BLaER1 (cell line): ENCODE measurements at regions not wholly inside any gene's neighbourhood (a gene's known extent, or its start where the extent isn't known, plus 50 kb on each side); places are given as distances from the start of the nearest gene placed in this dataset.
"Not testable (repeated sequence)": the region's sequence is repeated elsewhere in the genome, so short reads cannot be mapped to it uniquely, and the experiment has no call there.

Source experiments
- H3K27ac ChIP-seq: shearing (Covaris generic); formaldehyde crosslinking; 2 replicates; pipeline ENCODE4 v1.8.1; 2022
- H3K27me3 ChIP-seq: shearing (Covaris generic); formaldehyde crosslinking; 2 replicates; pipeline ENCODE4 v1.8.1; 2022
- H3K36me3 ChIP-seq: shearing (Covaris generic); formaldehyde crosslinking; 2 replicates; pipeline ENCODE4 v1.8.1; 2022
- H3K4me1 ChIP-seq: shearing (Covaris generic); formaldehyde crosslinking; 2 replicates; pipeline ENCODE4 v1.8.1; 2022
- H3K4me2 ChIP-seq: shearing (Covaris generic); formaldehyde crosslinking; 2 replicates; pipeline ENCODE4 v1.8.1; 2022
- H3K4me3 ChIP-seq: shearing (Covaris generic); formaldehyde crosslinking; 2 replicates; pipeline ENCODE4 v1.8.1; 2022
- H3K9ac ChIP-seq: shearing (Covaris generic); formaldehyde crosslinking; 2 replicates; pipeline ENCODE4 v1.8.1; 2022
- H3K9me3 ChIP-seq: shearing (Covaris generic); formaldehyde crosslinking; 2 replicates; pipeline ENCODE4 v1.8.1; 2022
- H4K20me1 ChIP-seq: shearing (Covaris generic); formaldehyde crosslinking; 2 replicates; pipeline ENCODE4 v1.8.1; 2022
- Cebpa-rat ChIP-seq: shearing (Covaris generic); IDR thresholded peaks from 2 replicates; pipeline ENCODE4 v1.8.1; 2022

DNA sequence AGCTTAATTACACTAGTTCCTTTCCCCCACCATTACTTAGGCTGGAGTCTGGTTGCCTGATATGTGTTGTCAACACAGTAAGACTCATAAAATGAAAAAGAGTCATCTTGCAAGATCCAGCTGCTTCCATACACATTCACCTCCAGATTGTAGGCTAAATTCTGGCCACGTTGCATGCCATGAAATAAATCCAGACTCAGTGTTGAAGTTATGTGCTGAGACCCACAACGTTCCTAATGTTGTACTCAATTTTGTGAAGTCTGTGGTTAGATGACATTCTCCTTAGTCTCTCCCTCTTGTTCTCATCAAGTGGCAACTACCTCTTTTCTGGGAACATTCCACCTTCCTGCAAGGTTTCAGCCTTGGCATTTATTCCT is 212.3 kb downstream of the LMBRD1 start:
- H3K9ac ChIP-seq: no peak overlapping the region

DNA sequence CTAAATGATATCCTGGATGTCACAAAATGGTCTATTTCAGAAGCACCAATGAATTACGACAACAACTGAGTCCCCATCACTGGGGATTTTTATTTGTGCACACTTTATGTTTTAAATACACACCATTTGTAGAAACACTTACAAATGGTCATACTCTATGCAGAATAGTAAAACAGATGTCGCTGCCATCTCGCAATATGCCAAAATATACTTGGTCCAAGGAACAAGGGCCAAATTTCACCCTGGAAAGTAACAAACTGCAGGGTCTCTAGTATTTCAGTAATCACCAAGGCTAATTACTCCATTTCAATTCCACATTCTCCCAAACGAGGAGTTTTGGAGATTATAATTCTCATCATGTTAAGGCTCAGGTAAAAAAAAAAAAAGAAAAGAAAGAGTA is 215.2 kb downstream of the LMBRD1 start:
- Histone ChIP-seq H3K27ac (no peak overlapping the region), H3K27me3 (no peaks in the 10 kb centered on the region), H3K4me2 (no peak overlapping the region), H3K9ac (no peak overlapping the region), H4K20me1 (no peaks in the 10 kb centered on the region), H3K36me3 (no peaks in the 10 kb centered on the region), H3K9me3 (no peaks in the 10 kb centered on the region), H3K4me1 (peaks cover 20% of the 10 kb centered on the region), H3K4me3 (no peak overlapping the region)
- TF ChIP-seq Cebpa-rat: no peak

More for the DNA sequence above, 212.3 kb downstream of the LMBRD1 start:
- Histone ChIP-seq H3K4me1 (peaks cover 20% of the 10 kb centered on the region), H3K9me3 (no peaks in the 10 kb centered on the region), H3K27me3 (no peaks in the 10 kb centered on the region), H4K20me1 (no peaks in the 10 kb centered on the region), H3K36me3 (no peaks in the 10 kb centered on the region), H3K27ac (no peak overlapping the region), H3K4me3 (no peak overlapping the region), H3K4me2 (peak overlapping the region; percentile 75)
- no peak for TF ChIP-seq Cebpa-rat

DNA sequence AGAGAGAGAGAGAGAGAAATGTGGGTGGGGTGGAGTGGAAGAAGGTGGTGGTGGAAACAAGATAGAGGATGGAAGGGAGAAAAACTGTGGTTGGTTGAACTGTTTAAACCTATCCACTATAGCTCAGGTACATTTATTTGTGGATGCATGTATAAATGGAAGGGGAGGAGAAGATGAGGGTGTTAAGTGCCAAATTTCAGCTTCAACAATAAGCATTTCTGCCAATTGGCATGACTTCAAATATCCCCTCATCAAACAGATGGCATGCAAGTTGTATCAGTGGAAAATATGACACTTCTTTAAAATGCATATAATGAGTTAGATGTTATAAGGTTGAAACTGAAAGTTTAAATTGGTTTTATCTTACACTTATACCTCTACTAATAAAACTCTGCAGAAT is 216.1 kb downstream of the LMBRD1 start:
- Histone ChIP-seq H3K4me2 (no peak overlapping the region), H3K9me3 (no peaks in the 10 kb centered on the region), H3K36me3 (no peaks in the 10 kb centered on the region), H3K27me3 (no peaks in the 10 kb centered on the region), H3K9ac (no peak overlapping the region), H4K20me1 (no peaks in the 10 kb centered on the region), H3K4me3 (no peak overlapping the region), H3K27ac (no peak overlapping the region), H3K4me1 (peaks cover 15% of the 10 kb centered on the region)
- no peak for TF ChIP-seq Cebpa-rat

DNA sequence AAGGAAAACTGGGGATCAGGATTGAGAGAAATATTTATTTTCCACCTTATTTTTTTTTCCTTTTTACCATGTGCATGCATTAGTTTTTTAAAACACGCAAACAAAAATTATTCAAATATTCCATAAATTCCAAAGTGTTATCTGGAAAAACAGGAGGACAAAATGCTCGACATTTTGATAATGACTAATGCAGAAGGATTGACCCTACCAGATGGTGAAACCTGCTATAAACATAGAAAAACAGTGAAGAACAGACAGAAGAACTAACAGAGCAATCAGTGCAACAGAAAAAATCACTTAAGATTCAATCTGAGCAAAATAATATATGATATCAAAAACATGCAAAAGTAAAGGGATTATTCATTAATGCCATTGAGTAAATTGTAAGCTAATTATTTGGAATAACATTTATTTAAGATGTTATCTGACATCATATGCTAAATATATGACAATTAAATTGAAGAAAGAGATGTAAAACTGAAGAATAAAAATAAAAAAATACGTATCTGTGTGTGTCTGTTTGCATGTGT is 218.4 kb downstream of the LMBRD1 start:
- no peaks in the 10 kb centered on the region for H3K27me3 ChIP-seq
- no peak overlapping the region for H3K4me2 ChIP-seq
- H3K36me3 ChIP-seq: no peaks in the 10 kb centered on the region
- H3K4me3 ChIP-seq: no peak overlapping the region
- H3K9ac ChIP-seq: no peak overlapping the region
- no peaks in the 10 kb centered on the region for H4K20me1 ChIP-seq
- no peaks in the 10 kb centered on the region for H3K9me3 ChIP-seq
- TF ChIP-seq Cebpa-rat: no peak
- H3K27ac ChIP-seq: no peak overlapping the region
- no peaks in the 10 kb centered on the region for H3K4me1 ChIP-seq

DNA sequence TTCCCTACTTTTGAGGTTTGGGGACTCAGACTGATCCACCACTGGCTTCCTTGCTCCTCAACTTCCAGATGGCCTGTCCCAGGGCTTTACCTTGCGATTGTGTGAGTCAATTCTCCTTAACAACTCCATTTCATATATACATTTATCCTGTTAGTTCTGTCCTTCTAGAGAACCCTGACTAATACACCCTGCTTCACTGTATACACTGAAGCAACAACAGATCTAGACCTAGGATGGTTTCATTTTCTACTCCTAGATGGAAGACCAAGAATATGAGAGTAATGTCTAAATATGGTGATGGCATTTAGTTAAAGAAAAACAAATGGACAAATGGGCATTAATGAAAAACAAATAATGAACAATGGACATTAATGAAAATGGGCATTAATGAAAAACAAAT is 225.6 kb downstream of the LMBRD1 start:
- Histone ChIP-seq H3K36me3 (no peaks in the 10 kb centered on the region), H3K9me3 (no peaks in the 10 kb centered on the region), H3K4me1 (no peaks in the 10 kb centered on the region), H4K20me1 (no peaks in the 10 kb centered on the region), H3K27me3 (no peaks in the 10 kb centered on the region), H3K4me2 (no peak overlapping the region), H3K9ac (no peak overlapping the region), H3K4me3 (no peak overlapping the region), H3K27ac (no peak overlapping the region)
- TF ChIP-seq Cebpa-rat: no peak

DNA sequence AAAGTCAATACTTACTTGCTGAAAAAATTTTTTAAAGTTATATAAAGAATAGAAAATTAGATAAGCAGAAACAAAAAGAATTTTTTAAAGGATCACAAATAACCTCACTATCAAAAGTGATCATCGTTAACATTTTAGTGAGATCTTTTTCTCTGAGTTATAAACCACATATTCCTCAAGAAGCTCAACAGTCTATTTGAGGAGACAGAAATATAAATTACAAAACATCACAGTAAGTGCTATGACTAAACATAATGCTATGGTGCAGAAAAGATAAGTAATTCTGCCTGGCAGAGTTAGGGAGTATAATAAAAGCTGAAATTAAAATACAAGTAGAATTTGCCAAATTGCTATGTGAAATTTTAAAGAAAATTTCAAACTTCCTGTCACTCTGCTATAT is 226.7 kb downstream of the LMBRD1 start:
- Histone ChIP-seq H3K27me3 (no peaks in the 10 kb centered on the region), H3K4me1 (no peaks in the 10 kb centered on the region), H3K4me2 (no peak overlapping the region), H3K36me3 (no peaks in the 10 kb centered on the region), H4K20me1 (no peaks in the 10 kb centered on the region), H3K27ac (no peak overlapping the region), H3K9ac (no peak overlapping the region), H3K9me3 (no peaks in the 10 kb centered on the region), H3K4me3 (no peak overlapping the region)
- TF ChIP-seq Cebpa-rat: no peak

DNA sequence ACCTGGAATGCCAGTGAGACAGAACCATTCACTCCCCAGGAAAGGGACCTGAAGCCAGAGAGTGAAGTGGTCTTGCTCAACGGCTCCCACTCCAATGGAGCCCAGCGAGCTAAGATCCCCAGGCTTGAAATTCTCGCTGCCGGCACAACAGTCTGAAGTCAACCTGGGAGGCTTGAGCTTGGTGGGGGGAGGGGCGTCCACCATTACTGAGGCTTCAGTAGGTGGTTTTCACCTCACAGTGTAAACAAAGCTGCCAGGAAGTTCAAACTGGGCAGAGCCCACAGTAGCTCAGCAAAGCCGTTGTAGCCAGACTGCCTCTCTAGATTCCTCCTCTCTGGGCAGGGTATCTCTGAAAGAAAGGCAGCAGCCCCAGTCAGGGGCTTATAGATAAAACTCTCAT is 236.2 kb downstream of the LMBRD1 start:
- H3K4me1 ChIP-seq, H3K36me3 ChIP-seq, H3K9me3 ChIP-seq, H3K9ac ChIP-seq, H3K27me3 ChIP-seq, H4K20me1 ChIP-seq, H3K4me3 ChIP-seq, H3K27ac ChIP-seq, H3K4me2 ChIP-seq: not testable (repeated sequence)

DNA sequence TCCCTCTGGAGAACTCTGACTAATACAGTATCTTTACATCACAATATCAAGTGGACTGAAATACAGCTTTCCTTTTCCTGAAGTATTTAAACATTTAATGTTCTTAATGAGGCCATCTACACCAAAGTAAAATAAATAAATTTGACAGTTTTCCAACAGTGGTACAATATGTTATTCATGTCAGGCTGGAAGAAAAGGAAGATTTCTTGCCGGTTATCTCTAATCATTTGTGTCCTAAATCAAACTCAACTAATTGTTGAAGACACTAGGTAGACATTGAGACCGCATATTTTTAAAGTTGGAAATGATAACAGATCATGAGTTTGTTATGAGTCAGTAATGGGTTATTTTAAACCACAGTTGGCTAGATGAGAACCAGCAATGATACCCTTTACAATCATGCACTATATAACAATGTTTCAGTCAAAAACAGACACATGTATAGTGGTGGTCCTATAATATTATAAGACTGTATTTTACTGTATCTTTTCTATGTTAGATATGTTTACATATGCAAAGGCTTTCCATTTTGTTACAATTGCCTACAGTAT is 241.6 kb downstream of the LMBRD1 start:
- H4K20me1 ChIP-seq: no peaks in the 10 kb centered on the region
- H3K4me2 ChIP-seq: no peak overlapping the region
- no peak overlapping the region for H3K4me3 ChIP-seq
- no peaks in the 10 kb centered on the region for H3K4me1 ChIP-seq
- TF ChIP-seq Cebpa-rat: no peak
- H3K36me3 ChIP-seq: no peaks in the 10 kb centered on the region
- no peak overlapping the region for H3K27ac ChIP-seq
- H3K9me3 ChIP-seq: no peaks in the 10 kb centered on the region
- no peak overlapping the region for H3K9ac ChIP-seq
- no peaks in the 10 kb centered on the region for H3K27me3 ChIP-seq

DNA sequence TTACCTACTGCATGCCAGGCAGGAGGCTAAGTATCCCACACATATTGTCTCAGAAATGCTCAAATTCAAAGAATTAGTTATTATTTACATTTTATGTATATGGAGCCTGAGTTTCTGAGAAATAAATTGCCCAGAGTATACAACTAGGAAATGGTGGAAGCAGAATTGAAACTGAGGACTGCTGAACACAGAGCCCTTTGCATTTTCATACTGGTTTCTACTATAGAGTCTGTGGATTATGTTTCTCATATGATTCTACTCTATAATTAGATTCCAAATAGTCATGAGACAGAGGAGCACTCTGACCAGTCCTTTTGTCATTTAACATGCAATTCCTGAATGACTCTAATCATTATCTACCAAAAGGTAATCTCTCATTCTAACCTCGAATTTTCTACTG is 254.3 kb downstream of the LMBRD1 start:
- Histone ChIP-seq H3K4me2 (no peak overlapping the region), H3K36me3 (no peaks in the 10 kb centered on the region), H3K4me3 (no peak overlapping the region), H3K4me1 (no peaks in the 10 kb centered on the region), H3K9ac (no peak overlapping the region), H3K9me3 (no peaks in the 10 kb centered on the region), H3K27ac (no peak overlapping the region), H4K20me1 (no peaks in the 10 kb centered on the region), H3K27me3 (no peaks in the 10 kb centered on the region)
- TF ChIP-seq Cebpa-rat: no peak

DNA sequence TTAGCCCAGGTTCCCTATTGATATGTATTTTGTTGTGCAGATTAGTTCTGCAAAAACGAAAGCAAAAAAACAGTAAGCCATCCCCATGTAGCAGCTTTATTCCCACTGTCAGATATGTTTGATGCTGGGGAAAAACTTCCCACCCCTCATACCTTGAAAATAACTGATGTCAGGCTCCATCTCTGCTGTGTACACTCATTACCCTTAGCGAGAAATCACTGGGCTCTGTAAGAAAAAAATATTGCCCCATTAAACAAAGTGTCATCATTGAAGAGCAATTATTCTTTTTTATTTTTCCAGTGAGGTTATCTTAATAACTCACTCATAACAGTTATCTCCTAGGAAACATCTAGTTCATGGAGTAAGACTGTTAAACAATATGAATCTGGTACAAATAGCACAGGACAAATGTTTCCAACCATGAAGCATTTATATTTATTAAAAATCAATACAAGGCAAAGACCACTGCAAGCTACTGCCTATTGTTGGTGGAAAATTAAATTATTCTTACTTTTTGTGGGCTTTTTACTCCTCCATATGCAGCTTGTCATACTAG is 268.8 kb downstream of the LMBRD1 start:
- H3K36me3 ChIP-seq: no peaks in the 10 kb centered on the region
- no peaks in the 10 kb centered on the region for H4K20me1 ChIP-seq
- no peaks in the 10 kb centered on the region for H3K9me3 ChIP-seq
- no peak overlapping the region for H3K4me3 ChIP-seq
- no peaks in the 10 kb centered on the region for H3K27me3 ChIP-seq
- no peak overlapping the region for H3K27ac ChIP-seq
- TF ChIP-seq Cebpa-rat: no peak
- H3K4me1 ChIP-seq: no peaks in the 10 kb centered on the region
- H3K9ac ChIP-seq: no peak overlapping the region
- H3K4me2 ChIP-seq: no peak overlapping the region

DNA sequence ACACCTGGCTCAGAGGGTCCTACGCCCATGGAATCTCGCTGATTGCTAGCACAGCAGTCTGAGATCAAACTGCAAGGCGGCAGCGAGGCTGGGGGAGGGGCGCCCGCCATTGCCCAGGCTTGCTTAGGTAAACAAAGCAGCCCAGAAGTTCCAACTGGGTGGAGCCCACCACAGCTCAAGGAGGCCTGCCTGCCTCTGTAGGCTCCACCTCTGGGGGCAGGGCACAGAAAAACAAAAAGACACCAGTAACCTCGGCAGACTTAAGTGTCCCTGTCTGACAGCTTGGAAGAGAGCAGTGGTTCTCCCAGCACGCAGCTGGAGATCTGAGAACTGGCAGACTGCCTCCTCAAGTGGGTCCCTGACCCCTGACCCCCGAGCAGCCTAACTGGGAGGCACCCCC is 281.3 kb downstream of the LMBRD1 start:
- not testable (repeated sequence) for H3K9me3 ChIP-seq, H3K4me1 ChIP-seq, H3K27ac ChIP-seq, H3K27me3 ChIP-seq, H3K4me2 ChIP-seq, H3K9ac ChIP-seq, H4K20me1 ChIP-seq, H3K4me3 ChIP-seq, H3K36me3 ChIP-seq
